H9 (cell line): ENCODE measurements at regions not wholly inside any gene's neighbourhood (a gene's known extent, or its start where the extent isn't known, plus 50 kb on each side); places are given as distances from the start of the nearest gene placed in this dataset.

Experiments
- DNase-seq: peaks from one replicate; pipeline ENCODE4 v3.0.0-alpha.2; 2017
- H2AFZ ChIP-seq: one replicate; pipeline ENCODE4 v1.6.1; 2013; ENCODE audit warnings: mild to moderate bottlenecking, low read length, control low read depth, moderate library complexity
- H2AK5ac ChIP-seq: 2 replicates; pipeline ENCODE4 v1.6.1; 2013; ENCODE audit warnings: low read length, control low read depth, mixed read lengths; ENCODE audit not compliant: insufficient read length
- H2BK120ac ChIP-seq: one replicate; pipeline ENCODE4 v1.6.1; 2013; ENCODE audit warnings: low read depth, mild to moderate bottlenecking, low read length, control low read depth, inconsistent platforms; ENCODE audit not compliant: poor library complexity, severe bottlenecking
- H2BK12ac ChIP-seq: 2 replicates; pipeline ENCODE4 v1.6.1; 2013; ENCODE audit warnings: low read length, control low read depth, mixed read lengths, low read depth; ENCODE audit not compliant: insufficient read length
- H2BK15ac ChIP-seq: 2 replicates; pipeline ENCODE4 v1.6.1; 2013; ENCODE audit warnings: low read depth, low read length, control low read depth
- H2BK20ac ChIP-seq: one replicate; pipeline ENCODE4 v1.6.1; 2013; ENCODE audit warnings: low read depth, mild to moderate bottlenecking, low read length, control low read depth, inconsistent platforms; ENCODE audit not compliant: poor library complexity, severe bottlenecking
- H2BK5ac ChIP-seq: 2 replicates; pipeline ENCODE4 v1.6.1; 2013; ENCODE audit warnings: low read length, control low read depth, mixed read lengths; ENCODE audit not compliant: insufficient read length
- H3K14ac ChIP-seq: 2 replicates; pipeline ENCODE4 v1.6.1; 2013; ENCODE audit warnings: low read length, control low read depth; ENCODE audit not compliant: insufficient read depth
- H3K18ac ChIP-seq: 2 replicates; pipeline ENCODE4 v1.6.1; 2013; ENCODE audit warnings: low read depth, mild to moderate bottlenecking, mixed read lengths, low read length, control low read depth; ENCODE audit not compliant: insufficient read length
- H3K23ac ChIP-seq: 2 replicates; pipeline ENCODE4 v1.6.1; 2013; ENCODE audit warnings: low read length, control low read depth, mixed read lengths, low read depth; ENCODE audit not compliant: insufficient read length
- H3K23me2 ChIP-seq: 2 replicates; pipeline ENCODE4 v1.6.1; 2013; ENCODE audit warnings: low read depth, mild to moderate bottlenecking, mixed read lengths, low read length, control low read depth; ENCODE audit not compliant: insufficient read length, poor library complexity, severe bottlenecking
- H3K27ac ChIP-seq: 2 replicates; pipeline ENCODE4 v1.5.1; 2013; ENCODE audit warnings: low read length, control low read depth, mixed read lengths, low read depth; ENCODE audit not compliant: insufficient read length
- H3K27me3 ChIP-seq: 2 replicates; pipeline ENCODE4 v1.6.1; 2013; ENCODE audit warnings: low read length, control low read depth, inconsistent platforms; ENCODE audit not compliant: insufficient read depth
- H3K4ac ChIP-seq: 2 replicates; pipeline ENCODE4 v1.6.1; 2013; ENCODE audit warnings: low read depth, mild to moderate bottlenecking, control low read depth, inconsistent platforms, low read length, moderate library complexity
- H3K4me1 ChIP-seq: 2 replicates; pipeline ENCODE4 v1.6.1; 2013; ENCODE audit warnings: low read length, control low read depth, inconsistent platforms; ENCODE audit not compliant: insufficient read depth
- H3K4me2 ChIP-seq: 2 replicates; pipeline ENCODE4 v1.6.1; 2013; ENCODE audit warnings: low read length, control low read depth, mixed read lengths; ENCODE audit not compliant: insufficient read length, insufficient read depth
- H3K56ac ChIP-seq: 2 replicates; pipeline ENCODE4 v1.6.1; 2013; ENCODE audit warnings: low read depth, mild to moderate bottlenecking, mixed read lengths, low read length, control low read depth; ENCODE audit not compliant: insufficient read length
- H3K79me1 ChIP-seq: 2 replicates; pipeline ENCODE4 v1.6.1; 2013; ENCODE audit warnings: low read depth, mild to moderate bottlenecking, moderate library complexity, low read length, control low read depth, inconsistent platforms; ENCODE audit not compliant: insufficient read depth, poor library complexity, severe bottlenecking
- H3K79me2 ChIP-seq: 2 replicates; pipeline ENCODE4 v1.6.1; 2013; ENCODE audit warnings: low read length, control low read depth, inconsistent platforms; ENCODE audit not compliant: insufficient read depth
- H3K9ac ChIP-seq: 2 replicates; pipeline ENCODE4 v1.6.1; 2013; ENCODE audit warnings: low read length, control low read depth, mixed read lengths; ENCODE audit not compliant: insufficient read length; ENCODE audit errors: extremely low read depth
- H3K9me3 ChIP-seq: one replicate; pipeline ENCODE4 v1.6.1; 2013; ENCODE audit warnings: low read depth, low read length, inconsistent platforms; ENCODE audit not compliant: control insufficient read depth
- H3T11ph ChIP-seq: one replicate; pipeline ENCODE4 v1.6.1; 2013; ENCODE audit warnings: mild to moderate bottlenecking, low read length, control low read depth, inconsistent platforms
- H4K20me1 ChIP-seq: one replicate; pipeline ENCODE4 v1.6.1; 2013; ENCODE audit not compliant: control insufficient read depth, insufficient read length, insufficient read depth
- H4K5ac ChIP-seq: 2 replicates; pipeline ENCODE4 v1.6.1; 2013; ENCODE audit warnings: low read depth, mild to moderate bottlenecking, mixed read lengths, low read length, control low read depth; ENCODE audit not compliant: insufficient read length
- H4K8ac ChIP-seq: replicated peaks from 2 replicates; pipeline ENCODE4 v1.6.1; 2013; ENCODE audit warnings: low read length, control low read depth, mixed read lengths, low read depth; ENCODE audit not compliant: insufficient read length
- H4K91ac ChIP-seq: 2 replicates; pipeline ENCODE4 v1.6.1; 2013; ENCODE audit warnings: low read depth, mild to moderate bottlenecking, moderate library complexity, mixed read lengths, low read length, control low read depth; ENCODE audit not compliant: insufficient read length
- H3K27ac Mint-ChIP-seq, 3 experiments: 2 replicates in 2 of 3; 3 replicates in 1 of 3; pipeline ENCODE4 v1.8.0; 2020 to 2021; ENCODE audit warnings: mixed read lengths in 3 of 3, mild to moderate bottlenecking in 1 of 3, moderate library complexity in 1 of 3
- H3K27me3 Mint-ChIP-seq: 2 replicates; pipeline ENCODE4 v1.8.0; 2021; ENCODE audit warnings: low read depth, mild to moderate bottlenecking, moderate library complexity, mixed read lengths
- H3K36me3 Mint-ChIP-seq, 3 experiments: 2 replicates in 2 of 3; 3 replicates in 1 of 3; pipeline ENCODE4 v1.8.0; 2020 to 2021; ENCODE audit warnings: low read depth in 3 of 3, mixed read lengths in 3 of 3; ENCODE audit not compliant: insufficient read depth in 1 of 3
- H3K4me1 Mint-ChIP-seq, 2 experiments: 2 replicates each; pipeline ENCODE4 v1.8.0; 2020; ENCODE audit warnings: mixed read lengths in 2 of 2
- H3K4me3 Mint-ChIP-seq, 2 experiments: 2 replicates in 1 of 2; 3 replicates in 1 of 2; pipeline ENCODE4 v1.8.0; 2020 to 2021; ENCODE audit warnings: mild to moderate bottlenecking in 2 of 2, mixed read lengths in 2 of 2, moderate library complexity in 1 of 2
- H3K9me3 Mint-ChIP-seq, 2 experiments: 2 replicates in 1 of 2; 3 replicates in 1 of 2; pipeline ENCODE4 v1.8.0; 2020; ENCODE audit warnings: mild to moderate bottlenecking in 2 of 2, mixed read lengths in 2 of 2, moderate library complexity in 1 of 2
- WGBS: extraction: QIAGEN DNeasy Blood & Tissue Kit; methylation state at CpG from one replicate; pipeline ENCODE4 v1.1.7; 2013; ENCODE audit warnings: missing lambda C conversion rate, low lambda C conversion rate, mixed read lengths; ENCODE audit not compliant: insufficient read length; ENCODE audit errors: extremely low coverage; 5-methylcytosine and 5-hydroxymethylcytosine counted together
- TF ChIP-seq, protein P1 (sequence below): fragments of 200-600 bp; sonication (generic); conservative IDR thresholded peaks from 3 replicates; pipeline ENCODE4 v1.8.0; 2021; ENCODE audit warnings: antibody characterized with exemption, mild to moderate bottlenecking

- H3K4me1 Mint-ChIP-seq = peaks cover 4% of the 10 kb centered on the region in 2 experiments; a peak in 3 of 4 replicates
- no peak overlapping the region for H3K4ac ChIP-seq
- no peak overlapping the region for H2AFZ ChIP-seq
- no peak overlapping the region for H4K91ac ChIP-seq
- H3K23ac ChIP-seq = no peak overlapping the region
- H2BK12ac ChIP-seq = no peak overlapping the region
- H3K23me2 ChIP-seq = no peaks in the 10 kb centered on the region
- H3K27ac Mint-ChIP-seq = no peak overlapping the region
- H2BK20ac ChIP-seq = no peak overlapping the region
- no peak overlapping the region for H4K8ac ChIP-seq
- H3T11ph ChIP-seq = no peak overlapping the region
- H3K14ac ChIP-seq = no peak overlapping the region
- no peak overlapping the region for H3K4me2 ChIP-seq
- H3K56ac ChIP-seq = no peak overlapping the region
- no peaks in the 10 kb centered on the region for H3K79me2 ChIP-seq
- DNase-seq = no peak
- no peak overlapping the region for H2BK120ac ChIP-seq
- H4K5ac ChIP-seq = no peak overlapping the region
- TF ChIP-seq, protein P1, sequence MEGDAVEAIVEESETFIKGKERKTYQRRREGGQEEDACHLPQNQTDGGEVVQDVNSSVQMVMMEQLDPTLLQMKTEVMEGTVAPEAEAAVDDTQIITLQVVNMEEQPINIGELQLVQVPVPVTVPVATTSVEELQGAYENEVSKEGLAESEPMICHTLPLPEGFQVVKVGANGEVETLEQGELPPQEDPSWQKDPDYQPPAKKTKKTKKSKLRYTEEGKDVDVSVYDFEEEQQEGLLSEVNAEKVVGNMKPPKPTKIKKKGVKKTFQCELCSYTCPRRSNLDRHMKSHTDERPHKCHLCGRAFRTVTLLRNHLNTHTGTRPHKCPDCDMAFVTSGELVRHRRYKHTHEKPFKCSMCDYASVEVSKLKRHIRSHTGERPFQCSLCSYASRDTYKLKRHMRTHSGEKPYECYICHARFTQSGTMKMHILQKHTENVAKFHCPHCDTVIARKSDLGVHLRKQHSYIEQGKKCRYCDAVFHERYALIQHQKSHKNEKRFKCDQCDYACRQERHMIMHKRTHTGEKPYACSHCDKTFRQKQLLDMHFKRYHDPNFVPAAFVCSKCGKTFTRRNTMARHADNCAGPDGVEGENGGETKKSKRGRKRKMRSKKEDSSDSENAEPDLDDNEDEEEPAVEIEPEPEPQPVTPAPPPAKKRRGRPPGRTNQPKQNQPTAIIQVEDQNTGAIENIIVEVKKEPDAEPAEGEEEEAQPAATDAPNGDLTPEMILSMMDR = no peak
- H3K27me3 ChIP-seq = no peaks in the 10 kb centered on the region
- H2AK5ac ChIP-seq = no peak overlapping the region
- H3K9me3 Mint-ChIP-seq = no peaks in the 10 kb centered on the region
- H2BK5ac ChIP-seq = no peak overlapping the region
- no peaks in the 10 kb centered on the region for H3K9me3 ChIP-seq
- no CpG with 5 or more reads among the region's 4 CpGs for WGBS
- H3K27me3 Mint-ChIP-seq = no peaks in the 10 kb centered on the region
- H3K27ac ChIP-seq = no peak overlapping the region
- no peaks in the 10 kb centered on the region for H3K36me3 Mint-ChIP-seq
- H3K4me3 Mint-ChIP-seq = no peak overlapping the region
- H3K18ac ChIP-seq = no peak overlapping the region
- H3K79me1 ChIP-seq = no peaks in the 10 kb centered on the region
- no peaks in the 10 kb centered on the region for H4K20me1 ChIP-seq
- H3K4me1 ChIP-seq = no peaks in the 10 kb centered on the region
- no peak overlapping the region for H2BK15ac ChIP-seq
- no peak overlapping the region for H3K9ac ChIP-seq
Observed at GRCh38 chr1:98164509-98164908, 243.7 kb upstream of the DPYD start.
